IMR-90 (cell line): ENCODE measurements at regions not wholly inside any gene's neighbourhood (a gene's known extent, or its start where the extent isn't known, plus 50 kb on each side); places are given as distances from the start of the nearest gene placed in this dataset.

Source experiments
- CTCF ChIP-seq: conservative IDR thresholded peaks from 2 replicates; pipeline ENCODE4 v1.5.1; 2012; ENCODE audit warnings: mild to moderate bottlenecking, low read depth, low read length, improper control_type of control experiment
- POLR2A ChIP-seq: IDR thresholded peaks from 2 replicates; pipeline ENCODE4 v1.6.1; 2012; ENCODE audit warnings: mild to moderate bottlenecking, low read depth, low read length
- USF2 ChIP-seq: fragments of 150-350 bp; IDR thresholded peaks from 2 replicates; pipeline ENCODE4 v1.6.1; 2017; ENCODE audit warnings: mild to moderate bottlenecking, antibody characterized with exemption, low read length, low read depth

DNA sequence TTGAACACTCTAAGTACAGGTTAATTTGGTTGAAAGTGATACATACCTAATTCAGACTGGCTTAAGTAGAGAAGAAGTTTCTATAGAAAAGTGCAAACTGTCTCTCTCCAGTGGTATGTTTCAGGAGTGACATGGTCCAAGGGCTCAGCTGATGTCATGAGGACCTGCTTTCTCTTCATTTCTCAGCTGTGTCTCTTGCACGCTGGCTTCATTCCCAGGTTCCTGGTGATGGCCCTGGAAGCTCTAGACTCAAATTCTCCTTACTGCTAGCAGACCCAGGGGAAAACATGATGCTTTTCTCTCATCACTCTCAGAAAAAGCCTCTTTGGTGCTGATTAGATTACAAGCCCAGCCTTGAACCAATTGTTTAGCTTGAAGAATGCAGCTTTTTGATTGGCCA, 211.9 kb upstream of the CLINT1 start:
- TF ChIP-seq CTCF (no peak), USF2 (no peak), POLR2A (no peak)
